Dendritic cell treated with granulocyte-macrophage colony-stimulating factor and Interleukin-4, amounts not matched to agents 40 ng/mL and 50 ng/mL, for 4 days (primary cell): ENCODE measurements at regions not wholly inside any gene's neighbourhood (a gene's known extent, or its start where the extent isn't known, plus 50 kb on each side); places are given as distances from the start of the nearest gene placed in this dataset.

Source experiments
- H3K27ac Mint-ChIP-seq: one replicate; pipeline ENCODE4 v1.8.0; 2022; ENCODE audit warnings: mild to moderate bottlenecking, mixed read lengths
- H3K27me3 Mint-ChIP-seq: one replicate; pipeline ENCODE4 v1.8.0; 2022; ENCODE audit warnings: mild to moderate bottlenecking, mixed read lengths
- H3K36me3 Mint-ChIP-seq: one replicate; pipeline ENCODE4 v1.8.0; 2022; ENCODE audit warnings: low read depth, mixed read lengths
- H3K4me1 Mint-ChIP-seq: one replicate; pipeline ENCODE4 v1.8.0; 2022; ENCODE audit warnings: low read depth, mixed read lengths
- H3K4me3 Mint-ChIP-seq: one replicate; pipeline ENCODE4 v1.8.0; 2022; ENCODE audit warnings: mild to moderate bottlenecking, moderate library complexity, mixed read lengths
- H3K9me3 Mint-ChIP-seq: one replicate; pipeline ENCODE4 v1.8.0; 2022; ENCODE audit warnings: mixed read lengths
- intact Hi-C: fragments of 100-400 bp; cut with micrococcal nuclease; formaldehyde crosslinking; loops from one replicate; pipeline ENCODE4 v1.15.0; 2022

DNA sequence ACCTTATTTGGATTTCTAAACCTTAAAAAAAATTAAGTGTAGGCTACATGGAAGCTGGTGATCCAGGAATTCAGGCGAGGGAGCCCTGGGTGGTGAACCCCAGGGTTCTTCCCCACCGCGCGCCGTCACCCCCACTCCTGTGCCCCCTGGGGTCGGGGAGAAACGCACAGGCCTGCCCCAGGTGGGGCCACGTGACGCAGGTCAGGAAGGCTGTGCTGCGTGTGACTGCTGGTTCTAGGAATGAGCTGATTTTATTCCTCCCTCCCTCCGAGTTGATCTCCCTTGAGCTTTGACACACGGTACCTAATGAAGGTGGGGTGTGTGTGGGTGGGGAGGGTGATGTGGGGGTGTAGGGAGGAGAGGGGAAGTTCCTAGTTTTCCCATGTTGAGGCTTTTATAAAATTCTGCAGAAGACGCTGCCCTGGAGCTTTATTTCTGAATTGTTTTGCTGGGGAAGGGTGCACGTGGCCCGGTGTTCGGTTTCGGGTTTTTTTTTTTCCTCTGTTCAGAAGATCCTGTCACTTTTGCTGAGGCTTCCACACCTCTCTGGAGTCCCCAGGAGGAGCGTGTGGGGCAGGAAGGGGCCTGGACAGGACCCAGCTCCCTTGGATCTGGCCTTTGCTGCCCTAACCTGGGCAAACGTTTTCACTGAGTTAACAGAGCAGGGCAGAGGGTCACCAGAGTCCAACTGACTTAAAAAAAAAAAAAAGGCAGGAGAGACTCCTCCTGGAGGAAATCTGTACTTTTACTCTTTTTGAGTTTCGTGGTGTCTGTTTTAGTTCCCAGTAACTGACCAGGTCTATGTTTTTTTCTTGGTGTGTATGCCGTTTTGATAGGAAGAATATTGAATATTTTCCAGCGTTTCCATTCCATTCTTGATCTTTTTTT, 55.8 kb upstream of the GSE1 start:
- no peaks in the 10 kb centered on the region for H3K27me3 Mint-ChIP-seq
- no peaks in the 10 kb centered on the region for H3K9me3 Mint-ChIP-seq
- H3K4me3 Mint-ChIP-seq, result peak overlapping the region; percentile 95
- intact Hi-C loops, result no loop called here
- peaks cover 26% of the 10 kb centered on the region for H3K36me3 Mint-ChIP-seq
- H3K4me1 Mint-ChIP-seq, result peaks cover 72% of the 10 kb centered on the region
- H3K27ac Mint-ChIP-seq, result peak overlapping the region; percentile 95

DNA sequence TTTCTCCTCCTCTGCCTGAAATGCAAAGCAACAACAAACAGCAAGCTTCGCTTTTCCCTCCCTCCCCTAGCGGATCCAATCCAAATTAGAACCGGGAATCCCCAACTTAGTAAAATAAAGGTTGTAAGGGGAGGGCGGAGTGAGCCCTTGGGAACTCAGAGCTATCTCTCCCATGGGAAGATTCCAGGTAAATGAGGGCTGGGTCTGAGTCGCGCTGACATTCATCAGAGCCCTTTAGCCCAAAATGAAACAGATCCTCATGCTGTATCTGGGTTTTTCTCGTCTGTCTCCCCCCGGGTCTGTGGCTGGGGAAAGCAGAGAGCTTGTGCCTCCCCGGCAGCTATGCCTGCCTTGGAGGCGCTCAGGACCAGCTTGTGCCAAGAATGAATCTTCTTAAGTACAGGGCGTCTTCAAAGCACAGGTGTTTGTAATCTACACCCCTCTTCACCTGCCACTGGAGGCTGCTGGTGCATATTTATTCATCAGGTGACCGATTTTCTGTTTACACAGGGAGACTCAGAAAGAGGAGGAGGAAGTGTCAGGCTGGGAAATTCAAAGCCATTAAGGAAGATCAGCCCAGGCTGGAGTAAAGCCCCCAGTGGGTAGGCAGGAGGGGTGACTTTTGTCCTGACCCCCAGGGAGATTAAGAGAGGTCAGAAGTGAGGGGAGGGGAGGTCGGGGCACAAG, 55.0 kb upstream of the GSE1 start:
- peak overlapping the region; percentile 95 for H3K27ac Mint-ChIP-seq
- H3K4me3 Mint-ChIP-seq, result peak overlapping the region; percentile 95
- H3K9me3 Mint-ChIP-seq, result no peaks in the 10 kb centered on the region
- no peaks in the 10 kb centered on the region for H3K27me3 Mint-ChIP-seq
- peaks cover 26% of the 10 kb centered on the region for H3K36me3 Mint-ChIP-seq
- H3K4me1 Mint-ChIP-seq, result peaks cover 75% of the 10 kb centered on the region
- intact Hi-C loops, result no loop called here

DNA sequence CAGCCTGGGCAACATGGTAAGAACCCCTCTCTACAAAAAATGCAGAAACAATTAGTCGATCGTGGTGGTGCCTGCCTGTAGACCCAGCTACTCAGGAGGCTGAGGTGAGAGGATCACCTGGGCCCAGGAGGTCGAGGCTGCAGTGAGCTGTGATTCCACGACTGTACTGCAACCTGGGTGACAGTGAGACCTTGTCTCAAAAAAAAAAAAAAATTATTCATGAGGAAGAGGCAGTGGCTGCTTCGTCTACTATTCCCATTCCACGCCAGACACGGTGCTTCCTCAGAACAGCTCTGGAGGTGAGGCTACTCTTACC, 52.2 kb upstream of the GSE1 start:
- Mint-ChIP-seq H3K36me3 (peaks cover 32% of the 10 kb centered on the region), H3K27ac (peak overlapping the region; percentile 30), H3K4me3 (no peak overlapping the region), H3K9me3 (no peaks in the 10 kb centered on the region), H3K27me3 (no peaks in the 10 kb centered on the region), H3K4me1 (peaks cover 87% of the 10 kb centered on the region)
- intact Hi-C loops, result no loop called here

DNA sequence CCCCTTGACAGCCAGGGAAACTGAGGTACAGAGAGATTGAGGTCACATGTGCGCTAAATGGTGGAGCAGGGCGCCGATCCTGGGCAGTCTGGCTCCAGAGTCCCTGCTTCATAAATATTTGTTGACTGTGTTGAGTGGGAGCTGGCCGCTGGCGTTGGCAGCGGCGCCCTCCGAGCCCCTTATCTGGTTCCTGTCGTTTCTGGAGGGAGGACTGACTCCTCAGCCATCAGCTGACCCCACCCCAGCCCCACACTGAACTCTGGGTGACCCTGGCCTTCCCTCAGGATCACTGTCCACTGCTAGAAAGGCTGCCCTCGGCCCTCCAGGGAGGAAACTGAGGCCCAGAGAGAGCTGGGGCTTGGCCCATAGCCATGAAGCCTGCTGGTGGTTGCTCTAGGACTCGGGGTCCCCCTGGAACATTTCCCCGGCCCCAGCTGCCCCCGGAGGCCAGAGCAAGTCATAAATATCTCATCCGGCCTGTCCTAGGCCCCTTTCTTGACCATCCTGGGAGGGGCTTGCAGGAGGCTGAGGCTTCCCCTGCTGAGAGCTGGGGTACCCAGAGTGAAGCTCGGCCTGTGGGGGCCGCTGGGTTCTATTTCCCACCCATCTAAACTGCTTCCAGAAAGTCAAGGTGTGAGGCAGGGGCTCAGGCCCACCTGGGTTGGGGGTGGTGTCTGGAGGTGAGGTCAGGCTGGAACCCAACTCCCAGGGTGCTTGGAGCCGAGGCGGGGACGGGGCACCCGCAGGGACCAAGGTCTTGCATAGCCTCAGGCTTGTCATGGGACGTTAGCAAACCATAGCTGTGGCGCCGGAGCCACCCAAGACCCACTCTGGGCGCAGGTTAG, 51.7 kb upstream of the GSE1 start:
- Mint-ChIP-seq H3K9me3 (no peaks in the 10 kb centered on the region), H3K4me1 (peaks cover 91% of the 10 kb centered on the region), H3K36me3 (peaks cover 28% of the 10 kb centered on the region), H3K27ac (no peak overlapping the region), H3K27me3 (no peaks in the 10 kb centered on the region), H3K4me3 (no peak overlapping the region)
- intact Hi-C loops, result loop anchor here (2.0 kb wide), 1 partner anchor 141 kb away; no protein-coding TSS in a partner anchor

DNA sequence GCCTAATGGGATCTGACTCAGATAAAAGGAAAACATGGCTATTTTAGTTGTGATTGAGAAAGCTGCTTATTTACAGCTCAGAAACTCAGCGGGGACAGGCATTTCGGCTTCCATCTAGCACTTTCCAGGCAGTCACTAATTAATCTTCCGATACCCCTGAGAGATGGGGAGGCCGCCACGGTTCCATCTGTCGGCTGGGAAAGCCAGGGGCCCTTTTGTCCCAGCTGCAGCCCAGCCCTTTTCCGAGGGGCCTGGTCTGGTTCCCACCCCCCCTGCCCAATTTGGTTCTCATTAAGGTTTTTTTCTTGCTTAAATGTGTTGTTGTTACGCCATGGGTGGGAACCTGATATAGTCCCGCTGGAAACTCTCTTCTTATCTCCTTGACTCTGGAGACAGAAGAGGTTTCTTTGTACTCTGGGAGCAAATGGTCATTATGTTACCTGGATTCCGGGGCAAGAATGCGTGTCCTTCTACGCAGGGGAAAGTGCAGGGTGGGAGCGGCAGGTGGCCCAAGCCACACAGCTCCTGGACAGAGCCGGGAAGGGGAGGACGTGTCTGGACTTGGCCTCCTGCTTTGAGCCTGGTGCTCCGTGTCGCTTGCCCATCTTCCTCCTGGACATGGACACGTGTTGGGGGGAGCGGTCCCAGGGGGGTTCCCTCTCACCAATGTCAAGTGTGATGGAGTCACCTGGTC, 50.9 kb upstream of the GSE1 start:
- Mint-ChIP-seq H3K36me3 (peaks cover 28% of the 10 kb centered on the region), H3K27me3 (no peaks in the 10 kb centered on the region), H3K27ac (no peak overlapping the region), H3K4me3 (no peak overlapping the region), H3K4me1 (peaks cover 94% of the 10 kb centered on the region), H3K9me3 (no peaks in the 10 kb centered on the region)
- intact Hi-C loops, result loop anchor here (2.0 kb wide), 1 partner anchor 141 kb away; no protein-coding TSS in a partner anchor

DNA sequence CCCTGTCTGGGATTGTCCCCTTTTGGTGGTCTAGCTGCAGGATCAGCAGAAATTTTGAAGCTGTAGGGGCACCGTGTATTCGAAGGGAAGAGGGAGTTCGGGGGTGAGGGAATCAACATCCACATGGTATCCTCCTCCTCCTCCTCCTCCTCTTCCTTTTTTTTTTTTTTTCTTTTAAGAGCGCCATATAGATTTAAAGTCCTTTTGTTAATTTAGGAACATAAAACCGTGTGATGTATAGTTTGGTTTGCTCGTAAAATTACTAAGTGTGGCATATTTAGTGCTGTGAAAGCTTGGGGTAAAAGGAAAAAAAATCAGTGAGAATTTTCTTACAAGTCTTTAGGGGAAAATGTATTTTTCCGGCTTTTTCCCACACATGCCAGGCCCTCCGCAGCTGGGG, 50.1 kb upstream of the GSE1 start:
- Mint-ChIP-seq H3K9me3 (no peaks in the 10 kb centered on the region), H3K27ac (peak overlapping the region; percentile 67), H3K4me3 (no peak overlapping the region), H3K36me3 (peaks cover 28% of the 10 kb centered on the region), H3K4me1 (peaks cover 94% of the 10 kb centered on the region), H3K27me3 (no peaks in the 10 kb centered on the region)
- intact Hi-C loops, result loop anchor here (2.0 kb wide), 1 partner anchor 142 kb away; no protein-coding TSS in a partner anchor
